HG03135 (cell line): ENCODE measurements at regions not wholly inside any gene's neighbourhood (a gene's known extent, or its start where the extent isn't known, plus 50 kb on each side); places are given as distances from the start of the nearest gene placed in this dataset.

Experiments
- ATAC-seq: cut with Tn5 transposase; IDR thresholded peaks from one replicate; pipeline ENCODE4 v1.9.1; 2021; ENCODE audit warnings: mild to moderate bottlenecking, moderate library complexity; ENCODE audit not compliant: unreplicated experiment

- ATAC-seq, result no peak
These were observed 326.8 kb downstream of the SEC14L1 start for GRCh38 chr17:77467521-77467920.

- no peak for ATAC-seq
These were observed 328.1 kb downstream of the SEC14L1 start for GRCh38 chr17:77468897-77469296.

GRCh38 chr17:77470330-77470786 is 329.6 kb downstream of the SEC14L1 start:
- no peak for ATAC-seq

- ATAC-seq, result no peak
These were observed 330.3 kb downstream of the SEC14L1 start for GRCh38 chr17:77470800-77471733.

- ATAC-seq, result no peak
These were observed 331.3 kb downstream of the SEC14L1 start for GRCh38 chr17:77471984-77472461.

GRCh38 chr17:77472468-77473310 is 331.9 kb downstream of the SEC14L1 start:
- no peak for ATAC-seq

GRCh38 chr17:77473615-77474226 is 333.0 kb downstream of the SEC14L1 start:
- no peak for ATAC-seq

GRCh38 chr17:77474292-77474988 is 333.7 kb downstream of the SEC14L1 start:
- no peak for ATAC-seq

- no peak for ATAC-seq
These were observed 334.5 kb downstream of the SEC14L1 start for GRCh38 chr17:77475016-77475976.

- ATAC-seq, result no peak
These were observed 335.2 kb downstream of the SEC14L1 start for GRCh38 chr17:77476006-77476405.

GRCh38 chr17:77476498-77476897 is 335.7 kb downstream of the SEC14L1 start:
- no peak for ATAC-seq

GRCh38 chr17:77476931-77477805 is 336.4 kb downstream of the SEC14L1 start:
- no peak for ATAC-seq

- ATAC-seq, result no peak
These were observed 337.5 kb downstream of the SEC14L1 start for GRCh38 chr17:77478281-77478680.

GRCh38 chr17:77478899-77479298 is 338.1 kb downstream of the SEC14L1 start:
- no peak for ATAC-seq

GRCh38 chr17:77479372-77480198 is 338.8 kb downstream of the SEC14L1 start:
- ATAC-seq, result no peak

GRCh38 chr17:77480199-77480508 is 339.4 kb downstream of the SEC14L1 start:
- ATAC-seq, result no peak

- no peak for ATAC-seq
These were observed 339.9 kb downstream of the SEC14L1 start for GRCh38 chr17:77480509-77481215.
